ENCODE measurements at regions not wholly inside any gene's neighbourhood (a gene's known extent, or its start where the extent isn't known, plus 50 kb on each side); places are given as distances from the start of the nearest gene placed in this dataset.
"Not testable (repeated sequence)": the region's sequence is repeated elsewhere in the genome, so short reads cannot be mapped to it uniquely, and the experiment has no call there.

GRCh38 chr22:47352920-47353700, 590.7 kb downstream of the TBC1D22A start:
- no peak overlapping the region for H3K27ac ChIP-seq (ENCODE audit: low read depth, low read length)
- no peak overlapping the region for H3K9ac ChIP-seq (ENCODE audit: low read length)
- H3K4me3 ChIP-seq (ENCODE audit: insufficient read depth, low read length, poor library complexity, severe bottlenecking) = no peak overlapping the region
- no peaks in the 10 kb centered on the region for H4K20me1 ChIP-seq (ENCODE audit: low read depth, low read length)
- H3K36me3 ChIP-seq (ENCODE audit: low read length) = no peaks in the 10 kb centered on the region
- TF ChIP-seq EZH2phosphoT487 (conservative IDR thresholded peaks at IDR 0.05; ENCODE audit: low read length) = no peak
- TF ChIP-seq, protein P1, sequence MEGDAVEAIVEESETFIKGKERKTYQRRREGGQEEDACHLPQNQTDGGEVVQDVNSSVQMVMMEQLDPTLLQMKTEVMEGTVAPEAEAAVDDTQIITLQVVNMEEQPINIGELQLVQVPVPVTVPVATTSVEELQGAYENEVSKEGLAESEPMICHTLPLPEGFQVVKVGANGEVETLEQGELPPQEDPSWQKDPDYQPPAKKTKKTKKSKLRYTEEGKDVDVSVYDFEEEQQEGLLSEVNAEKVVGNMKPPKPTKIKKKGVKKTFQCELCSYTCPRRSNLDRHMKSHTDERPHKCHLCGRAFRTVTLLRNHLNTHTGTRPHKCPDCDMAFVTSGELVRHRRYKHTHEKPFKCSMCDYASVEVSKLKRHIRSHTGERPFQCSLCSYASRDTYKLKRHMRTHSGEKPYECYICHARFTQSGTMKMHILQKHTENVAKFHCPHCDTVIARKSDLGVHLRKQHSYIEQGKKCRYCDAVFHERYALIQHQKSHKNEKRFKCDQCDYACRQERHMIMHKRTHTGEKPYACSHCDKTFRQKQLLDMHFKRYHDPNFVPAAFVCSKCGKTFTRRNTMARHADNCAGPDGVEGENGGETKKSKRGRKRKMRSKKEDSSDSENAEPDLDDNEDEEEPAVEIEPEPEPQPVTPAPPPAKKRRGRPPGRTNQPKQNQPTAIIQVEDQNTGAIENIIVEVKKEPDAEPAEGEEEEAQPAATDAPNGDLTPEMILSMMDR (IDR thresholded peaks at IDR 0.05; ENCODE audit: insufficient read depth, low read length, poor library complexity, severe bottlenecking) = no peak
- no peak overlapping the region for H2AFZ ChIP-seq (ENCODE audit: low read depth, low read length, severe bottlenecking)
- no peaks in the 10 kb centered on the region for H3F3A ChIP-seq (ENCODE audit: insufficient read depth)
- no peak overlapping the region for H3K4me2 ChIP-seq (ENCODE audit: low read depth, low read length, poor library complexity, severe bottlenecking)
- H3K79me2 ChIP-seq (ENCODE audit: insufficient read depth, low read length) = no peaks in the 10 kb centered on the region
- H3K9me3 ChIP-seq (ENCODE audit: insufficient read depth, low read length) = no peaks in the 10 kb centered on the region
- no peaks in the 10 kb centered on the region for H3K27me3 ChIP-seq (ENCODE audit: low read length)
- H3K9me2 ChIP-seq (replicated peaks; ENCODE audit: insufficient read depth, low read length) = no peaks in the 10 kb centered on the region

GRCh38 chr22:47351836-47352579, 589.6 kb downstream of the TBC1D22A start:
- Histone ChIP-seq H3K27me3 (ENCODE audit: low read length) (no peaks in the 10 kb centered on the region), H3K36me3 (ENCODE audit: low read length) (no peaks in the 10 kb centered on the region), H3K4me2 (ENCODE audit: low read depth, low read length, poor library complexity, severe bottlenecking) (no peak overlapping the region), H3K27ac (ENCODE audit: low read depth, low read length) (no peak overlapping the region), H3K4me3 (ENCODE audit: insufficient read depth, low read length, poor library complexity, severe bottlenecking) (no peak overlapping the region), H3K79me2 (ENCODE audit: insufficient read depth, low read length) (no peaks in the 10 kb centered on the region), H3K9me3 (ENCODE audit: insufficient read depth, low read length) (no peaks in the 10 kb centered on the region), H3F3A (ENCODE audit: insufficient read depth) (no peaks in the 10 kb centered on the region), H2AFZ (ENCODE audit: low read depth, low read length, severe bottlenecking) (no peak overlapping the region), H3K9ac (ENCODE audit: low read length) (no peak overlapping the region), H3K9me2 (replicated peaks; ENCODE audit: insufficient read depth, low read length) (no peaks in the 10 kb centered on the region), H4K20me1 (ENCODE audit: low read depth, low read length) (no peaks in the 10 kb centered on the region)
- TF ChIP-seq EZH2phosphoT487 (conservative IDR thresholded peaks at IDR 0.05; ENCODE audit: low read length) = no peak
- TF ChIP-seq, protein P1 (IDR thresholded peaks at IDR 0.05; ENCODE audit: insufficient read depth, low read length, poor library complexity, severe bottlenecking) = no peak

DNA sequence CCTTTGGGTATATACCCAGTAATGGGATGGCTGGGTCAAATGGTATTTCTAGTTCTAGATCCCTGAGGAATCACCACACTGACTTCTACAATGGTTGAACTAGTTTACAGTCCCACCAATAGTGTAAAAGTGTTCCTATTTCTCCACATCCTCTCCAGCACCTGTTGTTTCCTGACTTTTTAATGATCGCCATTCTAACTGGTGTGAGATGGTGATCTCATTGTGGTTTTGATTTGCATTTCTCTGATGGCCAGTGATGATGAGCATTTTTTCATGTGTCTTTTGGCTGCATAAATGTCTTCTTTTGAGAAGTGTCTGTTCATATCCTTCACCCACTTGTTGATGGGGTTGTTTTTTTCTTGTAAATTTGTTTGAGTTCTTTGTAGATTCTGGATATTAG, 583.8 kb downstream of the TBC1D22A start:
- not testable (repeated sequence) for H3K27ac ChIP-seq (ENCODE audit: low read depth, low read length); H3F3A ChIP-seq (ENCODE audit: insufficient read depth); H3K27me3 ChIP-seq (ENCODE audit: low read length); H3K4me2 ChIP-seq (ENCODE audit: low read depth, low read length, poor library complexity, severe bottlenecking); H3K79me2 ChIP-seq (ENCODE audit: insufficient read depth, low read length); H2AFZ ChIP-seq (ENCODE audit: low read depth, low read length, severe bottlenecking); H4K20me1 ChIP-seq (ENCODE audit: low read depth, low read length); H3K36me3 ChIP-seq (ENCODE audit: low read length); H3K9me2 ChIP-seq (replicated peaks; ENCODE audit: insufficient read depth, low read length); H3K9ac ChIP-seq (ENCODE audit: low read length); H3K4me3 ChIP-seq (ENCODE audit: insufficient read depth, low read length, poor library complexity, severe bottlenecking); H3K9me3 ChIP-seq (ENCODE audit: insufficient read depth, low read length)

DNA sequence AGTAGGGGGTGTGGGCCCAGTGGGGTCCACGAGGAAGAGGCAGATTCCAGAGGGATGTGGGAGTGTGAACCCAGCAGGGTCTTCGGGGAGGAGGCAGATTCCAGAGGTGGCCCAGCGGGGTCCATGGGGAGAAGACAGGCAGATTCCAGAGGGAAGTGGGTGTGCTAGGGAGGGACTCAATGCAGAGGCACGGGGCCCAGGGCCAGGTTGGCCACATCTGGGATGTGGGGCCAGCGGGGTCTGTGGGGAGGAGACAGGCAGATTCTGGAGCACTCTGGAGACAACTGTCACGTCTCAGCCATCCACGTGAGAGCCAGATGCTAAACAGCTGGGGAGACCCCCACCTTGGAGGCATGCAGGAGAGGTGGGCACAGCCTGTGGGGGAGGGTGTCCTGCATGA, 582.6 kb downstream of the TBC1D22A start:
- no peaks in the 10 kb centered on the region for H3K79me2 ChIP-seq (ENCODE audit: insufficient read depth, low read length)
- no peaks in the 10 kb centered on the region for H3K27me3 ChIP-seq (ENCODE audit: low read length)
- no peaks in the 10 kb centered on the region for H3K36me3 ChIP-seq (ENCODE audit: low read length)
- no peak overlapping the region for H3K9ac ChIP-seq (ENCODE audit: low read length)
- no peaks in the 10 kb centered on the region for H3F3A ChIP-seq (ENCODE audit: insufficient read depth)
- no peak for TF ChIP-seq EZH2phosphoT487 (conservative IDR thresholded peaks at IDR 0.05; ENCODE audit: low read length)
- TF ChIP-seq, protein P1 (IDR thresholded peaks at IDR 0.05; ENCODE audit: insufficient read depth, low read length, poor library complexity, severe bottlenecking) = no peak
- no peaks in the 10 kb centered on the region for H3K9me2 ChIP-seq (replicated peaks; ENCODE audit: insufficient read depth, low read length)
- no peak overlapping the region for H3K4me3 ChIP-seq (ENCODE audit: insufficient read depth, low read length, poor library complexity, severe bottlenecking)
- no peak overlapping the region for H3K27ac ChIP-seq (ENCODE audit: low read depth, low read length)
- H3K9me3 ChIP-seq (ENCODE audit: insufficient read depth, low read length) = no peaks in the 10 kb centered on the region
- H3K4me2 ChIP-seq (ENCODE audit: low read depth, low read length, poor library complexity, severe bottlenecking) = no peak overlapping the region
- no peak overlapping the region for H2AFZ ChIP-seq (ENCODE audit: low read depth, low read length, severe bottlenecking)
- no peaks in the 10 kb centered on the region for H4K20me1 ChIP-seq (ENCODE audit: low read depth, low read length)
